Embryonic facial prominence (tissue), 1 donor: ENCODE measurements at regions not wholly inside any gene's neighbourhood (a gene's known extent, or its start where the extent isn't known, plus 50 kb on each side); places are given as distances from the start of the nearest gene placed in this dataset.

ENCODE experiments used
- DNase-seq: peaks from one replicate; pipeline ENCODE4 v3.0.0-alpha.2; 2016; ENCODE audit errors: extremely low spot score

- DNase-seq = no peak
Measured at GRCh38 chr5:165781738-165782137, 2276.3 kb downstream of the MAT2B start.

- DNase-seq = no peak
Measured at GRCh38 chr5:165783024-165783423, 2277.6 kb downstream of the MAT2B start.

GRCh38 chr5:165786073-165786472, 2280.7 kb downstream of the MAT2B start:
- DNase-seq = no peak

- no peak for DNase-seq
Measured at GRCh38 chr5:165795073-165795472, 2289.7 kb downstream of the MAT2B start.

GRCh38 chr5:165805756-165806155, 2300.3 kb downstream of the MAT2B start:
- no peak for DNase-seq

- no peak for DNase-seq
Measured at GRCh38 chr5:165808335-165808734, 2302.9 kb downstream of the MAT2B start.

- DNase-seq = no peak
Measured at GRCh38 chr5:165809914-165810313, 2304.5 kb downstream of the MAT2B start.

- no peak for DNase-seq
Measured at GRCh38 chr5:165829504-165829903, 2324.1 kb downstream of the MAT2B start.

- DNase-seq = no peak
Measured at GRCh38 chr5:165834891-165835290, 2329.5 kb downstream of the MAT2B start.

GRCh38 chr5:165836046-165836445, 2330.6 kb downstream of the MAT2B start:
- no peak for DNase-seq

GRCh38 chr5:165837286-165837685, 2331.9 kb downstream of the MAT2B start:
- no peak for DNase-seq

- DNase-seq = no peak
Measured at GRCh38 chr5:165844571-165844970, 2339.2 kb downstream of the MAT2B start.

- DNase-seq = no peak
Measured at GRCh38 chr5:165858118-165858517, 2352.7 kb downstream of the MAT2B start.

- no peak for DNase-seq
Measured at GRCh38 chr5:165859251-165859650, 2353.8 kb downstream of the MAT2B start.

GRCh38 chr5:165863239-165863638, 2357.8 kb downstream of the MAT2B start:
- DNase-seq = no peak

- DNase-seq = no peak
Measured at GRCh38 chr5:165871291-165871690, 2365.9 kb downstream of the MAT2B start.

- no peak for DNase-seq
Measured at GRCh38 chr5:165874851-165875250, 2369.4 kb downstream of the MAT2B start.

- DNase-seq = no peak
Measured at GRCh38 chr5:165876538-165876937, 2371.1 kb downstream of the MAT2B start.

GRCh38 chr5:165877475-165877874, 2372.1 kb downstream of the MAT2B start:
- DNase-seq = no peak

- DNase-seq = no peak
Measured at GRCh38 chr5:165881259-165881658, 2375.8 kb downstream of the MAT2B start.

GRCh38 chr5:165882099-165882498, 2376.7 kb downstream of the MAT2B start:
- DNase-seq = no peak

- DNase-seq = no peak
Measured at GRCh38 chr5:165885623-165886350, 2380.4 kb downstream of the MAT2B start.

GRCh38 chr5:165887147-165887546, 2381.7 kb downstream of the MAT2B start:
- DNase-seq = no peak

- no peak for DNase-seq
Measured at GRCh38 chr5:165892383-165892782, 2387.0 kb downstream of the MAT2B start.
